ENCODE measurements at regions not wholly inside any gene's neighbourhood (a gene's known extent, or its start where the extent isn't known, plus 50 kb on each side); places are given as distances from the start of the nearest gene placed in this dataset.

- Histone ChIP-seq H3K18ac (ENCODE audit: low read depth, low read length) (no peak overlapping the region), H3K4me1 (ENCODE audit: control insufficient read depth, insufficient read depth, low read length) (no peaks in the 10 kb centered on the region), H4K8ac (ENCODE audit: low read depth in 2 of 2, low read length in 2 of 2) (no peak overlapping the region), H2AK9ac (replicated peaks; ENCODE audit: low read depth, low read length, poor library complexity) (no peak overlapping the region), H3K27ac (ENCODE audit: insufficient read depth, low read length) (no peak overlapping the region), H3K14ac (replicated peaks; ENCODE audit: low read depth, low read length) (no peak overlapping the region), H4K91ac (ENCODE audit: insufficient read depth, low read depth, low read length) (no peak overlapping the region), H4K20me1 (ENCODE audit: insufficient read depth, low read length) (no peaks in the 10 kb centered on the region), H3K4ac (ENCODE audit: low read depth, low read length) (no peak overlapping the region), H2BK120ac (ENCODE audit: low read depth, low read length) (no peak overlapping the region), H3K9me3 (ENCODE audit: control insufficient read depth, insufficient read depth, low read length) (peaks cover 2% of the 10 kb centered on the region; the same call in 1 of the 2 replicates), H3K4me2 (ENCODE audit: low read depth, low read length) (no peak overlapping the region), H3K9ac (ENCODE audit: low read depth, low read length) (no peak overlapping the region), H2BK5ac (ENCODE audit: low read depth, low read length, poor library complexity, severe bottlenecking) (no peak overlapping the region), H3K23ac (ENCODE audit: low read depth, low read length) (no peak overlapping the region), H3K4me3 (ENCODE audit: insufficient read depth, low read depth, low read length) (no peak overlapping the region), H3K79me1 (ENCODE audit: low read depth in 1 of 2, low read length in 2 of 2) (no peaks in the 10 kb centered on the region), H2AFZ (replicated peaks; ENCODE audit: low read length, poor library complexity) (no peak overlapping the region), H3K56ac (ENCODE audit: extremely low read depth, insufficient read depth, low read length) (no peak overlapping the region), H4K5ac (ENCODE audit: low read depth, low read length) (no peak overlapping the region), H3K36me3 (ENCODE audit: control insufficient read depth, insufficient read depth, low read length) (no peaks in the 10 kb centered on the region), H3K27me3 (ENCODE audit: control insufficient read depth, insufficient read depth, low read length) (no peaks in the 10 kb centered on the region), H2AK5ac (ENCODE audit: low read depth, low read length) (no peak overlapping the region), H3K9me1 (ENCODE audit: insufficient read depth, low read length) (no peaks in the 10 kb centered on the region), H2BK15ac (ENCODE audit: low read depth, low read length) (no peak overlapping the region), H2BK20ac (ENCODE audit: low read depth, low read length) (no peak overlapping the region)
- TF ChIP-seq MAFK (IDR thresholded peaks at IDR 0.05; ENCODE audit: low read depth, low read length) (no peak), RAD21 (IDR thresholded peaks at IDR 0.05; ENCODE audit: low read length) (no peak), USF2 (IDR thresholded peaks at IDR 0.05; ENCODE audit: low read depth, low read length) (no peak), CTCF (conservative IDR thresholded peaks at IDR 0.05; ENCODE audit: low read depth, low read length) (no peak), BHLHE40 (IDR thresholded peaks at IDR 0.05; ENCODE audit: low read depth, low read length) (no peak), FOS (IDR thresholded peaks at IDR 0.05; ENCODE audit: low read depth, low read length) (no peak), MAZ (IDR thresholded peaks at IDR 0.05; ENCODE audit: borderline replicate concordance, low read depth, low read length) (no peak), RCOR1 (IDR thresholded peaks at IDR 0.05; ENCODE audit: insufficient replicate concordance, low read length) (no peak), CHD1 (IDR thresholded peaks at IDR 0.05; ENCODE audit: low read depth, low read length) (no peak), RFX5 (IDR thresholded peaks at IDR 0.05; ENCODE audit: low read depth, low read length) (no peak), POLR2A (IDR thresholded peaks at IDR 0.05; ENCODE audit: low read depth, low read length) (no peak), MXI1 (IDR thresholded peaks at IDR 0.05; ENCODE audit: borderline replicate concordance, low read depth, low read length) (no peak), ELK1 (IDR thresholded peaks at IDR 0.05; ENCODE audit: borderline replicate concordance, low read depth, low read length) (no peak), SMC3 (IDR thresholded peaks at IDR 0.05; ENCODE audit: low read depth, low read length) (no peak), NFE2L2 (IDR thresholded peaks at IDR 0.05; ENCODE audit: low read depth, low read length) (no peak)
- CTCF ChIA-PET = no interaction called here
- POLR2A ChIA-PET (ENCODE audit: unreplicated experiment) = no interaction called here
- intact Hi-C loops (cut with micrococcal nuclease) = no loop called here
- no TSS peak for BruUV-seq (replicated peaks)
- ATAC-seq (ENCODE audit: low read depth) (no peak), DNase-seq (no peak)
- in situ Hi-C loops (cut with MboI; ENCODE audit: low sequenced_read_pairs) = no loop called here
- dilution Hi-C loops (cut with HindIII; ENCODE audit: low sequenced_read_pairs, unreplicated experiment) = no loop called here
These were observed 878.3 kb downstream of the FSTL5 start for GRCh38 chr4:161285461-161285860.

All from IMR-90 (cell line).